Ishikawa (cell line): ENCODE measurements at regions not wholly inside any gene's neighbourhood (a gene's known extent, or its start where the extent isn't known, plus 50 kb on each side); places are given as distances from the start of the nearest gene placed in this dataset.

Experiments used
- CEBPB ChIP-seq: IDR thresholded peaks from 2 replicates; pipeline ENCODE4 v1.6.1; 2012
- EGR1 ChIP-seq: IDR thresholded peaks from 2 replicates; pipeline ENCODE4 v1.6.1; 2012
- EP300 ChIP-seq: IDR thresholded peaks from 2 replicates; pipeline ENCODE4 v1.6.1; 2012; ENCODE audit warnings: borderline replicate concordance
- MAX ChIP-seq: IDR thresholded peaks from 2 replicates; pipeline ENCODE4 v1.6.1; 2012
- NFIC ChIP-seq: IDR thresholded peaks from 2 replicates; pipeline ENCODE4 v1.6.1; 2012
- REST ChIP-seq: IDR thresholded peaks from 2 replicates; pipeline ENCODE4 v1.6.1; 2012; ENCODE audit warnings: low read depth, mild to moderate bottlenecking
- TAF1 ChIP-seq: IDR thresholded peaks from 2 replicates; pipeline ENCODE4 v1.6.1; 2012; ENCODE audit warnings: low read depth, mild to moderate bottlenecking
- YY1 ChIP-seq: IDR thresholded peaks from 2 replicates; pipeline ENCODE4 v1.6.1; 2012; ENCODE audit warnings: low read depth
- ZBTB7A ChIP-seq: IDR thresholded peaks from 2 replicates; pipeline ENCODE4 v1.6.1; 2012; ENCODE audit warnings: low read depth

GRCh38 chr3:75321060-75321459 lies 343.1 kb upstream of the FRG2C start:
- TF ChIP-seq MAX (no peak), YY1 (no peak), REST (no peak), ZBTB7A (no peak), TAF1 (no peak), EGR1 (no peak), CEBPB (no peak), NFIC (no peak), EP300 (no peak)
